ENCODE measurements at regions not wholly inside any gene's neighbourhood (a gene's known extent, or its start where the extent isn't known, plus 50 kb on each side); places are given as distances from the start of the nearest gene placed in this dataset.
A peak's percentile ranks its signal among the peaks of the same experiment; 100 is the strongest.

DNA sequence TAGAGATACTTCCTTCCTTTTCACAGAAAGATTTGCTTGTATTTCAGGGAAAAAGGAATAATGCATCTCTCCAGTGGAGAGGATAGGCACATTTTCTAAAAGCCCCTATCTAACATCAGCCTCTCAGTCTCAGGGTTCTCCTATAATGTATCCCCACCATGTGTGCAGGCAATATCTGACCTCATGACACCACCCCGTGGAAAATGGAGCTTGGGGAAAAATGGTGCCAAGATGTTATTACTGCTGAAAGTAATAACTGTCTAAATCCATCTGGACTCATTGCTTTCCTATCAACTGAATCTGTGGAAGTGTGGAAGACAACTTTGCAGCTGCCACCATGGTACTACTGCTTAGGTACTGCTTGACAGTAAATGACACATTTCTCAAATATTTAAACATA, 574.3 kb downstream of the LRRC70 start:
- TF ChIP-seq, protein P1, sequence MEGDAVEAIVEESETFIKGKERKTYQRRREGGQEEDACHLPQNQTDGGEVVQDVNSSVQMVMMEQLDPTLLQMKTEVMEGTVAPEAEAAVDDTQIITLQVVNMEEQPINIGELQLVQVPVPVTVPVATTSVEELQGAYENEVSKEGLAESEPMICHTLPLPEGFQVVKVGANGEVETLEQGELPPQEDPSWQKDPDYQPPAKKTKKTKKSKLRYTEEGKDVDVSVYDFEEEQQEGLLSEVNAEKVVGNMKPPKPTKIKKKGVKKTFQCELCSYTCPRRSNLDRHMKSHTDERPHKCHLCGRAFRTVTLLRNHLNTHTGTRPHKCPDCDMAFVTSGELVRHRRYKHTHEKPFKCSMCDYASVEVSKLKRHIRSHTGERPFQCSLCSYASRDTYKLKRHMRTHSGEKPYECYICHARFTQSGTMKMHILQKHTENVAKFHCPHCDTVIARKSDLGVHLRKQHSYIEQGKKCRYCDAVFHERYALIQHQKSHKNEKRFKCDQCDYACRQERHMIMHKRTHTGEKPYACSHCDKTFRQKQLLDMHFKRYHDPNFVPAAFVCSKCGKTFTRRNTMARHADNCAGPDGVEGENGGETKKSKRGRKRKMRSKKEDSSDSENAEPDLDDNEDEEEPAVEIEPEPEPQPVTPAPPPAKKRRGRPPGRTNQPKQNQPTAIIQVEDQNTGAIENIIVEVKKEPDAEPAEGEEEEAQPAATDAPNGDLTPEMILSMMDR (conservative IDR thresholded peaks at IDR 0.05; ENCODE audit: low read depth, low read length), result no peak
- no peak overlapping the region for H3K4me3 ChIP-seq (ENCODE audit: low read depth, low read length)
- DNase-seq (ENCODE audit: low read depth), result no peak

DNA sequence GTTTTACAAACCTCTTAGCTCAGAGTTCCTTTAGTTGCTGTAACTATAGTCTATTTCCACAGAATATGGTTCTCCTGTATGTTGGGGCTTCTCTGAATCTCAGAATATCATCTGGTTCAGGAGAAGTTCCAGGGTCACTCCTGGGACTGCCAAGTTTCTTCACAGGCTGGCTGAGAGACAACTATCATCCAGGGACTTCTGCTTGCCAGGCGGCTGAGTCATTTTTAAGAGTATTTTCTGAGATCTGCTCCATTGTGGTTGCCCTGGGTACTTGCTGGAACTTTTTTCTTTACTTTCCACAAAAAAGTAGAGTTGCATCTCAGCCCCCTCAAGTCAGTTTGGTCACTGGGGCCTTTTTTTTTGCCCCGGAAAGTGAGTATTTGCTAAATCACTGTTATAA, 566.5 kb downstream of the LRRC70 start:
- DNase-seq (ENCODE audit: low read depth), result no peak
- H3K4me3 ChIP-seq (ENCODE audit: low read depth, low read length), result no peak overlapping the region
- TF ChIP-seq, protein P1 (conservative IDR thresholded peaks at IDR 0.05; ENCODE audit: low read depth, low read length), result no peak

DNA sequence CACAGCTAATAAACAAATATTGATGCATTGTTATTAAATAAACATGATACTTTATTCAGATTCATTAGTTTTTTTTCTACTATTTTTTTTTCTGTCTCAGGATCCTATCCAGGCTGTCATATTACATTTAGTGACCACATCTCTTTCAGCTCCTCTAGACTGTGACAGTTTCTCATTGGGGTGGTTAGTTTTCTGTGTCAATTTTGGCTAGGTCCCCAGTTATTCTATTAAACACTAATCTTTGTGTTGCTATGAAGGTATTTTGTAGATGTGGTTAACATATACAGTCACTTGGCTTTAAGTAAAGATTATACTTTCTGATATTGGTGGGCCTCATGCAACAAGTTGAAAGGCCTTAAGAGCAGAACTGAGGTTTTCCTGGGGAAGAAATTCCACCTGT, 563.0 kb downstream of the LRRC70 start:
- no peak overlapping the region for H3K4me3 ChIP-seq (ENCODE audit: low read depth, low read length)
- TF ChIP-seq, protein P1 (conservative IDR thresholded peaks at IDR 0.05; ENCODE audit: low read depth, low read length), result no peak
- no peak for DNase-seq (ENCODE audit: low read depth)

DNA sequence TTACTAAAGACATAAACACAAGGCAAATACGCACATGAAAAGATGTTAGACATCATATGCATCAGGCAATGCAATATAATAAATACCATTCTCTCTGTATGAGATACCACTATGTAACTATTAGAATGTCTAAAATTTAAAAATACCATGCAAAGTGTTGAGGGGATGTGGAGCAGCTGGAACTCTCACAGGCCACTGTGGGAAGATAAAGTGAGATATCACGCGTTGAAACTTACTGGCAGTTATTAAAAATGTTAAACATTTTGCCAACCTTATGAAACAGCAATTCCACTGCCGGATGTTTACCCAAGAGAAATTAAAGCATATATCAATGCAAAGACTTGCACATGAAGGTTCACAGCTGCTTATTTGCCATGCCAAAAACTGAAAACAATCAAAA, 556.7 kb downstream of the LRRC70 start:
- TF ChIP-seq, protein P1 (conservative IDR thresholded peaks at IDR 0.05; ENCODE audit: low read depth, low read length), result no peak
- no peak overlapping the region for H3K4me3 ChIP-seq (ENCODE audit: low read depth, low read length)
- no peak for DNase-seq (ENCODE audit: low read depth)

DNA sequence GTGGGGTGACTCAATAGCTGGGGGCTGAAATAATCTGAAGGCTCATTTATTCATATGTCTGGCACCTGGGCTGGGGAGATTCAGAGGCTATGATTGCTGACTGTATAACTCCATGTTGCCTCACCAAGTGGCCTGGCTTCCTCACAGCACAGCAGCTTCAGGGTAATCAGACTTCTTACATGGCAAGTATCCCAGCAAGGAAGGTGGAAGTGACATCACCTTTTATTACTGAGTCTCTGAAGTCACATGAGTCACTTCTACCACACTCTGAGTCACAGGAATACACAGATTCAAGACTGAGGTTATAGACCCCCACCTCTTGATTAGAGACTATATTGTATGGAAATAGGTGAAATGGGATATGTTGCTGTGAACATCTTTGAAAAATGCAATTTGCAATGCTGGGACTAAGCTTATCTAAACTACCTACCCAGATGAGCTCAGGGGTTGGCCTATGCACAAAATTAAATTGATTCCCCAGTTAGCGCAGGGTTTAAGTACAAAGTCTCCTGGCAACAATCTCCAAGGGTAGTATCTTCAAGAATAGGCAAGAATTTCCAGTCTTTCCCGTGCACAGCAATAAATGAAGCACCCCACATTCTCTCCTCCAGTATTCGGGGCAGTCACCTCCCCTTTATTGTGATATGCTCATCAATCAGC, 553.1 kb downstream of the LRRC70 start:
- no peak overlapping the region for H3K4me3 ChIP-seq (ENCODE audit: low read depth, low read length)
- DNase-seq (ENCODE audit: low read depth), result peak; percentile 74

DNA sequence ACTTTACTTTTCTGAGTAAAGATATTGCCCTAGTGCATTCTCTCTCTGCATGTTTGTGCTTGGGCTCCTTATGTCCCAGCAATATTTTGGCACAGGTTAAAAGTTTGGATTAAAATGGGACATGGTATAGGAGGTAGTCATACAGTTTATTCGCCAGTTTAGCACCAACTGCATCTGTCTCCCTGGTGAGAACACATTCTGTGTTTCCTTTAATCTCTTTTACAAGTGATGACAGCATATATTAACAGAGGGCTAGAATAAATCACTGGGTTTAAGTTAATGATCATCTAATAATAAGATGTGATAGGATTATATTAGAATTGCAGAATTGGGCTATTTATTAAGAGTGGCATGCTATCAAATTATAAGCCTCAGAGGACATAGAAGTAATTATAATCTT, 550.1 kb downstream of the LRRC70 start:
- H3K4me3 ChIP-seq (ENCODE audit: low read depth, low read length), result no peak overlapping the region
- TF ChIP-seq, protein P1 (conservative IDR thresholded peaks at IDR 0.05; ENCODE audit: low read depth, low read length), result no peak
- DNase-seq (ENCODE audit: low read depth), result no peak

More for the DNA sequence above, 553.1 kb downstream of the LRRC70 start:
- TF ChIP-seq, protein P1 (conservative IDR thresholded peaks at IDR 0.05; ENCODE audit: low read depth, low read length), result no peak

DNA sequence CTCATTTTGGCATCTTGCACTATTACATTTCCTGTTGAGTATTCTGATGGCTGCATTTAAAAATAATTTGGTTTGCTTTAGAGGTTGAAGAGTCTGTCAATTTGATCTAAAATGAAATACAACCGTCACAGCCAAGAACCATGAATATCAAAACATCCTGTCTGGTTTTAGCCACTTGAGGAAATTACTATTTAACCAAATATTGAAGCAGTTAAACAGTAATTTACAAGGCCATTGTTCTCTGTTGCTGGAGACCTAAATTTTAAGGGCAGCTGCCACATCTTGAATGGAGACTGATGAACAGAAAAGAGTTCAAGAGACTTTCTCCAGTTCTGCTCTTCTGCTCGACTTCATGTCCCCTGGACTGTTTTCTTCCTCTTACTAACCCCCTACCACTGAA, 549.4 kb downstream of the LRRC70 start:
- no peak overlapping the region for H3K4me3 ChIP-seq (ENCODE audit: low read depth, low read length)
- TF ChIP-seq, protein P1 (conservative IDR thresholded peaks at IDR 0.05; ENCODE audit: low read depth, low read length), result no peak
- peak; percentile 39 for DNase-seq (ENCODE audit: low read depth)

All from epithelial cell of proximal tubule (primary cell).